ENCODE measurements at regions not wholly inside any gene's neighbourhood (a gene's known extent, or its start where the extent isn't known, plus 50 kb on each side); places are given as distances from the start of the nearest gene placed in this dataset.

DNA sequence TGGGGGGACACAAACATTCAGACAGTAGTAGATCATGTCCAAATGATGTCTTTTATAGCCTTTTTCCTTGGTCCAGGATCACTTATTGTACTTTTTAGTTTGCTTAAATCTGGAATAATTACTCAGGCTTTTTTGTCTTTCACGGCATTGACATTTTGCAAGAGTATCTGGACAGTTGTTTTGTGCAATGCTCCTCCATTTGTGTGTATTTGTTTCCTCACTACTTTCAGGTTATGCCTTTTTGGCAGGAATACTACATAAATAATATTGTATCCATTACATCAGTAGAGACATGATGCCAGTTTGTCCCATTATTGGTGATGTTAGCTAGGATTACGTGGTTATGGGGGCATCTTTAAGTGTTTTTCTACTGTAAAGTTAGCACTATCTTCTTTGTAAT lies 238.3 kb downstream of the MAN2A1 start (continued):
- TF ChIP-seq, protein P1, sequence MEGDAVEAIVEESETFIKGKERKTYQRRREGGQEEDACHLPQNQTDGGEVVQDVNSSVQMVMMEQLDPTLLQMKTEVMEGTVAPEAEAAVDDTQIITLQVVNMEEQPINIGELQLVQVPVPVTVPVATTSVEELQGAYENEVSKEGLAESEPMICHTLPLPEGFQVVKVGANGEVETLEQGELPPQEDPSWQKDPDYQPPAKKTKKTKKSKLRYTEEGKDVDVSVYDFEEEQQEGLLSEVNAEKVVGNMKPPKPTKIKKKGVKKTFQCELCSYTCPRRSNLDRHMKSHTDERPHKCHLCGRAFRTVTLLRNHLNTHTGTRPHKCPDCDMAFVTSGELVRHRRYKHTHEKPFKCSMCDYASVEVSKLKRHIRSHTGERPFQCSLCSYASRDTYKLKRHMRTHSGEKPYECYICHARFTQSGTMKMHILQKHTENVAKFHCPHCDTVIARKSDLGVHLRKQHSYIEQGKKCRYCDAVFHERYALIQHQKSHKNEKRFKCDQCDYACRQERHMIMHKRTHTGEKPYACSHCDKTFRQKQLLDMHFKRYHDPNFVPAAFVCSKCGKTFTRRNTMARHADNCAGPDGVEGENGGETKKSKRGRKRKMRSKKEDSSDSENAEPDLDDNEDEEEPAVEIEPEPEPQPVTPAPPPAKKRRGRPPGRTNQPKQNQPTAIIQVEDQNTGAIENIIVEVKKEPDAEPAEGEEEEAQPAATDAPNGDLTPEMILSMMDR (conservative IDR thresholded peaks at IDR 0.05; ENCODE audit: low read depth in 2 of 2): no peak
- TF ChIP-seq STAT1 (IDR thresholded peaks at IDR 0.05; ENCODE audit: unreplicated experiment) (no peak), EZH2 (IDR thresholded peaks at IDR 0.05; ENCODE audit: low read depth, unreplicated experiment) (no peak), JUNB (IDR thresholded peaks at IDR 0.05; ENCODE audit: unreplicated experiment) (no peak)

DNA sequence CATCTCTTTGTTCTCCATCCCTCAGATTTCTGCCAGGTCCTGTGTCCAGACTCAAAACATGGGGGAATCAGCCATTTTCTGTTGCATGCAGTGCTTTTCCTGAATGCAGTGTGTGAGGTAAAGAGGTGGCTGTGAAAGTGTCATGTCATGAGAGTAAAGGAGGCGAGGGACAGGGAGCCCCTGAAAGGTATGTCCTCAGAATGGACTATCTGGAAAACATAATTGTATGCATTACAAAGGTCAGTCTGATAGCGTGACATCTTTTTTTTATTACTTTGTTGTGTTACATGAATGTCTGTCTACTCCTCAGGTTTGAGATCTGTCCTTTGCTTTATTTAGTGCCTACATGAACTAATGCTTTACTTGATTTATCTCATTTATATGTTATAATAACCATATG lies 239.1 kb downstream of the MAN2A1 start:
- no peak overlapping the region for H2AFZ ChIP-seq
- H4K20me1 ChIP-seq (replicated peaks; ENCODE audit: insufficient read depth): no peaks in the 10 kb centered on the region
- Mint-ChIP-seq H3K27me3 (ENCODE audit: insufficient read depth, low read depth, poor library complexity) (peaks cover 6% of the 10 kb centered on the region), H3K9me3 (no peaks in the 10 kb centered on the region), H3K4me1 (peaks cover 13% of the 10 kb centered on the region; the same call in 2 of the 3 replicates), H3K27ac (no peak overlapping the region), H3K4me3 (no peak overlapping the region), H3K36me3 (ENCODE audit: low read depth) (no peaks in the 10 kb centered on the region)
- H3K4me2 ChIP-seq: no peak overlapping the region
- H3F3A ChIP-seq (replicated peaks; ENCODE audit: low read depth): no peaks in the 10 kb centered on the region
- DNase-seq (ENCODE audit: low spot score): no peak
- H3K9me2 ChIP-seq (ENCODE audit: insufficient read depth): no peaks in the 10 kb centered on the region
- no peak for ATAC-seq
- H3K27me3 ChIP-seq (ENCODE audit: insufficient read depth): no peaks in the 10 kb centered on the region
- H3K79me2 ChIP-seq (replicated peaks; ENCODE audit: insufficient read depth): no peaks in the 10 kb centered on the region
- H3K36me3 ChIP-seq (ENCODE audit: insufficient read depth): no peaks in the 10 kb centered on the region
- TF ChIP-seq EZH2 (IDR thresholded peaks at IDR 0.05; ENCODE audit: low read depth, unreplicated experiment): no peak
- no peak for TF ChIP-seq NANOG (IDR thresholded peaks at IDR 0.05; ENCODE audit: borderline replicate concordance)
- no peak for TF ChIP-seq STAT1 (IDR thresholded peaks at IDR 0.05; ENCODE audit: unreplicated experiment)
- TF ChIP-seq POLR2AphosphoS5 (IDR thresholded peaks at IDR 0.05; ENCODE audit: low read depth): no peak
- TF ChIP-seq EZH2phosphoT487 (IDR thresholded peaks at IDR 0.05; ENCODE audit: unreplicated experiment): no peak
- no peak for TF ChIP-seq JUNB (IDR thresholded peaks at IDR 0.05; ENCODE audit: unreplicated experiment)
- TF ChIP-seq, protein P1 (conservative IDR thresholded peaks at IDR 0.05; ENCODE audit: low read depth in 2 of 2): no peak
- no peak for TF ChIP-seq ZNF331 (CRISPR knock-in tag; IDR thresholded peaks at IDR 0.05; ENCODE audit: low read depth)
- TF ChIP-seq, protein P2, sequence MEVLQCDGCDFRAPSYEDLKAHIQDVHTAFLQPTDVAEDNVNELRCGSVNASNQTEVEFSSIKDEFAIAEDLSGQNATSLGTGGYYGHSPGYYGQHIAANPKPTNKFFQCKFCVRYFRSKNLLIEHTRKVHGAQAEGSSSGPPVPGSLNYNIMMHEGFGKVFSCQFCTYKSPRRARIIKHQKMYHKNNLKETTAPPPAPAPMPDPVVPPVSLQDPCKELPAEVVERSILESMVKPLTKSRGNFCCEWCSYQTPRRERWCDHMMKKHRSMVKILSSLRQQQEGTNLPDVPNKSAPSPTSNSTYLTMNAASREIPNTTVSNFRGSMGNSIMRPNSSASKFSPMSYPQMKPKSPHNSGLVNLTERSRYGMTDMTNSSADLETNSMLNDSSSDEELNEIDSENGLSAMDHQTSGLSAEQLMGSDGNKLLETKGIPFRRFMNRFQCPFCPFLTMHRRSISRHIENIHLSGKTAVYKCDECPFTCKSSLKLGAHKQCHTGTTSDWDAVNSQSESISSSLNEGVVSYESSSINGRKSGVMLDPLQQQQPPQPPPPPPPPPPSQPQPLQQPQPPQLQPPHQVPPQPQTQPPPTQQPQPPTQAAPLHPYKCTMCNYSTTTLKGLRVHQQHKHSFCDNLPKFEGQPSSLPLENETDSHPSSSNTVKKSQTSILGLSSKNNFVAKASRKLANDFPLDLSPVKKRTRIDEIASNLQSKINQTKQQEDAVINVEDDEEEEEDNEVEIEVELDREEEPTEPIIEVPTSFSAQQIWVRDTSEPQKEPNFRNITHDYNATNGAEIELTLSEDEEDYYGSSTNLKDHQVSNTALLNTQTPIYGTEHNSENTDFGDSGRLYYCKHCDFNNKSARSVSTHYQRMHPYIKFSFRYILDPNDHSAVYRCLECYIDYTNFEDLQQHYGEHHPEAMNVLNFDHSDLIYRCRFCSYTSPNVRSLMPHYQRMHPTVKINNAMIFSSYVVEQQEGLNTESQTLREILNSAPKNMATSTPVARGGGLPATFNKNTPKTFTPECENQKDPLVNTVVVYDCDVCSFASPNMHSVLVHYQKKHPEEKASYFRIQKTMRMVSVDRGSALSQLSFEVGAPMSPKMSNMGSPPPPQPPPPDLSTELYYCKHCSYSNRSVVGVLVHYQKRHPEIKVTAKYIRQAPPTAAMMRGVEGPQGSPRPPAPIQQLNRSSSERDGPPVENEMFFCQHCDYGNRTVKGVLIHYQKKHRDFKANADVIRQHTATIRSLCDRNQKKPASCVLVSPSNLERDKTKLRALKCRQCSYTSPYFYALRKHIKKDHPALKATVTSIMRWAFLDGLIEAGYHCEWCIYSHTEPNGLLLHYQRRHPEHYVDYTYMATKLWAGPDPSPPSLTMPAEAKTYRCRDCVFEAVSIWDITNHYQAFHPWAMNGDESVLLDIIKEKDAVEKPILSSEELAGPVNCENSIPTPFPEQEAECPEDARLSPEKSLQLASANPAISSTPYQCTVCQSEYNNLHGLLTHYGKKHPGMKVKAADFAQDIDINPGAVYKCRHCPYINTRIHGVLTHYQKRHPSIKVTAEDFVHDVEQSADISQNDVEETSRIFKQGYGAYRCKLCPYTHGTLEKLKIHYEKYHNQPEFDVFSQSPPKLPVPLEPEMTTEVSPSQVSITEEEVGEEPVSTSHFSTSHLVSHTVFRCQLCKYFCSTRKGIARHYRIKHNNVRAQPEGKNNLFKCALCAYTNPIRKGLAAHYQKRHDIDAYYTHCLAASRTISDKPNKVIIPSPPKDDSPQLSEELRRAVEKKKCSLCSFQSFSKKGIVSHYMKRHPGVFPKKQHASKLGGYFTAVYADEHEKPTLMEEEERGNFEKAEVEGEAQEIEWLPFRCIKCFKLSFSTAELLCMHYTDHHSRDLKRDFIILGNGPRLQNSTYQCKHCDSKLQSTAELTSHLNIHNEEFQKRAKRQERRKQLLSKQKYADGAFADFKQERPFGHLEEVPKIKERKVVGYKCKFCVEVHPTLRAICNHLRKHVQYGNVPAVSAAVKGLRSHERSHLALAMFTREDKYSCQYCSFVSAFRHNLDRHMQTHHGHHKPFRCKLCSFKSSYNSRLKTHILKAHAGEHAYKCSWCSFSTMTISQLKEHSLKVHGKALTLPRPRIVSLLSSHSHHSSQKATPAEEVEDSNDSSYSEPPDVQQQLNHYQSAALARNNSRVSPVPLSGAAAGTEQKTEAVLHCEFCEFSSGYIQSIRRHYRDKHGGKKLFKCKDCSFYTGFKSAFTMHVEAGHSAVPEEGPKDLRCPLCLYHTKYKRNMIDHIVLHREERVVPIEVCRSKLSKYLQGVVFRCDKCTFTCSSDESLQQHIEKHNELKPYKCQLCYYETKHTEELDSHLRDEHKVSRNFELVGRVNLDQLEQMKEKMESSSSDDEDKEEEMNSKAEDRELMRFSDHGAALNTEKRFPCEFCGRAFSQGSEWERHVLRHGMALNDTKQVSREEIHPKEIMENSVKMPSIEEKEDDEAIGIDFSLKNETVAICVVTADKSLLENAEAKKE (CRISPR knock-in tag; IDR thresholded peaks at IDR 0.05): no peak
- no peak for TF ChIP-seq ZNF114 (CRISPR knock-in tag; IDR thresholded peaks at IDR 0.05)
- no peak for TF ChIP-seq CREB1 (CRISPR knock-in tag; IDR thresholded peaks at IDR 0.05; ENCODE audit: low read depth)
- TF ChIP-seq, protein P3, sequence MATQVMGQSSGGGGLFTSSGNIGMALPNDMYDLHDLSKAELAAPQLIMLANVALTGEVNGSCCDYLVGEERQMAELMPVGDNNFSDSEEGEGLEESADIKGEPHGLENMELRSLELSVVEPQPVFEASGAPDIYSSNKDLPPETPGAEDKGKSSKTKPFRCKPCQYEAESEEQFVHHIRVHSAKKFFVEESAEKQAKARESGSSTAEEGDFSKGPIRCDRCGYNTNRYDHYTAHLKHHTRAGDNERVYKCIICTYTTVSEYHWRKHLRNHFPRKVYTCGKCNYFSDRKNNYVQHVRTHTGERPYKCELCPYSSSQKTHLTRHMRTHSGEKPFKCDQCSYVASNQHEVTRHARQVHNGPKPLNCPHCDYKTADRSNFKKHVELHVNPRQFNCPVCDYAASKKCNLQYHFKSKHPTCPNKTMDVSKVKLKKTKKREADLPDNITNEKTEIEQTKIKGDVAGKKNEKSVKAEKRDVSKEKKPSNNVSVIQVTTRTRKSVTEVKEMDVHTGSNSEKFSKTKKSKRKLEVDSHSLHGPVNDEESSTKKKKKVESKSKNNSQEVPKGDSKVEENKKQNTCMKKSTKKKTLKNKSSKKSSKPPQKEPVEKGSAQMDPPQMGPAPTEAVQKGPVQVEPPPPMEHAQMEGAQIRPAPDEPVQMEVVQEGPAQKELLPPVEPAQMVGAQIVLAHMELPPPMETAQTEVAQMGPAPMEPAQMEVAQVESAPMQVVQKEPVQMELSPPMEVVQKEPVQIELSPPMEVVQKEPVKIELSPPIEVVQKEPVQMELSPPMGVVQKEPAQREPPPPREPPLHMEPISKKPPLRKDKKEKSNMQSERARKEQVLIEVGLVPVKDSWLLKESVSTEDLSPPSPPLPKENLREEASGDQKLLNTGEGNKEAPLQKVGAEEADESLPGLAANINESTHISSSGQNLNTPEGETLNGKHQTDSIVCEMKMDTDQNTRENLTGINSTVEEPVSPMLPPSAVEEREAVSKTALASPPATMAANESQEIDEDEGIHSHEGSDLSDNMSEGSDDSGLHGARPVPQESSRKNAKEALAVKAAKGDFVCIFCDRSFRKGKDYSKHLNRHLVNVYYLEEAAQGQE (IDR thresholded peaks at IDR 0.05; ENCODE audit: unreplicated experiment): no peak
- no peak overlapping the region for H3K4me3 ChIP-seq
- no peak overlapping the region for H3K27ac ChIP-seq (ENCODE audit: low read depth)
- peaks cover 6% of the 10 kb centered on the region; the same call in 1 of the 2 replicates for H3K4me1 ChIP-seq (ENCODE audit: insufficient read depth)

All from GM23338 (cell line).